ENCODE measurements at regions not wholly inside any gene's neighbourhood (a gene's known extent, or its start where the extent isn't known, plus 50 kb on each side); places are given as distances from the start of the nearest gene placed in this dataset.

DNA sequence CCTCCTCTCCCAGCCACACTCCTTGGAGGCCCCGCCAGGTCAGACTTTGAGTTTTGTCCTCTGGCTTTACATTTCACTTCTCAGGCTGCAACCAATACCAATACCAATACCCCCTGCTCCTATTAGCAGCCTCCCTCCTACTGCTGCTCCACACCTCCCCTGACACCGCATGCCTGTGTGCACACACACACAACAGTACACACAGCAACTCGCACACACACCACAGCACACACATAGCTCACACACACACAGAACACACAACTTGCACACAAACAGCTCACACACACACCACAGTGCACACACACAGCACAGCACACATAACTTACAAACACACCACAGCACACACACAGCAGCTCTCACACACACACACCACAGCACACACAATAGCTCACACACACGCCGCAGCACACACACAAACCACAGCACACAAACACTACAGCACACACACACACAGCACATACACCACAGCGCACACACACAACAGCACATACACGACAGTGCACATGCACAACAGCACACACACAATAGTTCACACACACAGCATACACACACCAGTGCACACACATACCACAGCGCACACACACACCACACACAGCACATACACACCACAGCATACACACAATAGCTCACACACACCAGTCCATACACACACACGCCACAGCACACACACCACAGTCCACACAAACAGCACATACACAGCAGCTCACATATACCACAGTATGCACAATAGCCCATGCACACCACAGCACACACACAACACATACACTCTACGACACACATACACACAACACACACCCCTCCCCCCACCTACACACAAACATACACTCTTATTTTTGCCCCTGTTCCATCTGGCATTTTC, 204.7 kb downstream of the UACA start:
- Mint-ChIP-seq H3K4me3 (ENCODE audit: low read depth) (no peak overlapping the region), H3K27me3 (ENCODE audit: low read depth) (peaks cover 19% of the 10 kb centered on the region), H3K36me3 (ENCODE audit: low read depth) (no peaks in the 10 kb centered on the region), H3K9me3 (no peaks in the 10 kb centered on the region), H3K27ac (no peak overlapping the region), H3K4me1 (ENCODE audit: low read depth) (peaks cover 9% of the 10 kb centered on the region)
- DNase-seq (ENCODE audit: low spot score) = no peak
- intact Hi-C loops (cut with micrococcal nuclease) = loop anchor here (1.0 kb wide), 1 partner anchor 114 kb away; no protein-coding TSS in a partner anchor

DNA sequence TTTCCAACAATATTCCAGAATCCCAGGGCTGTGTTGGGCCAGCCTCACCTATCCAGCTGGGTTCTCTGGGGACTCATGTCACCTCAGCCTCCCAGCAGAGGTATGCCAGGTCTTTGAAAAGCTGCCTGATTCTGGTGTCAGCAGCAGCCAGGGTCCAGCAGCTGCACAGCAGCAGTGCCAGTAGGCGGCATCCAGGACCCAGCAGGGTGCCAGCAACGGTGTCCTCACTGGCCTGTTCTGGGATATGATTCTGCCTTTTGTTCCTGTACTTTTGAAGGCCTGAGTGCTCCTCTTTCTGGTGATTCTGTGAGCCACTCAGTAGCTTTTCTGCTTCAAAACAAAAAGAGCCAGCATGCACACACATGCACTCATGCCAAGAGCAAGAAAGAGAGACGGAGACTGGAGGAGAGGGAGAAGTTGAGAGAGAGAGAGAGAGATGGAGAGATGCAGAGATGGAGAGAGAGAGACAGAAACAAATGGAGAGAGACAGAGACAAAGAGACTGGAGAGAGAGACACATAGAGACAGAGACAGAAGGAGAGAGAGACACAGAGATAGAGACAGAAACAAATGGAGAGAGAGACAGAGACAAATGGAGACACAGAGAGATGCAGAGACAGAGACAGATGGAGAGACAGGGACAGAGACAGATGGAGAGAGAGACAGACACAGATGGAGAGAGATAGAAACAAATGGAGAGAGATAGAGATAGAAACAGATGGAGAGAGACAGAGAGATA, 205.7 kb downstream of the UACA start:
- H3K9me3 Mint-ChIP-seq = no peaks in the 10 kb centered on the region
- H3K27me3 Mint-ChIP-seq (ENCODE audit: low read depth) = peaks cover 12% of the 10 kb centered on the region
- intact Hi-C loops (cut with micrococcal nuclease) = no loop called here
- peaks cover 9% of the 10 kb centered on the region for H3K4me1 Mint-ChIP-seq (ENCODE audit: low read depth)
- no peaks in the 10 kb centered on the region for H3K36me3 Mint-ChIP-seq (ENCODE audit: low read depth)
- H3K4me3 Mint-ChIP-seq (ENCODE audit: low read depth) = no peak overlapping the region
- no peak for DNase-seq (ENCODE audit: low spot score)
- H3K27ac Mint-ChIP-seq = no peak overlapping the region

DNA sequence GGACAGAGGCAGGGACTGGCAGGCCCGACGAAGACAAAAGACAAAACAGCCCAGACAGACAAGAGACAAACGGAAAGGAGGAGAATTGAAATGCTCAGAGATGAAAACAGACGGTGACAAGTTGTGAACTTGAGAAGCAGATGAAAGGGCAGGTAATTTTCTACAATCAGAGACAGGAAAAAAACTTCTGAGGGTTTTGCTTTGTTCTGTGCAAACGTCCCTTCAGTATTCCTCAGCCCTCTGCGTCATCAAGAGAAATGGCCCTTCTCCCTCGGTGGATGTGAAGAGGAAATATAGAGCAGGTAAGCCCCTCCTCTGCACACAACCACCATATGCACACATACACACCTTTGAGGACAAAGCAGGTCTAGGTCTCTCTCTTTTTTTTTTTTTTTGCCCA, 206.6 kb downstream of the UACA start:
- Mint-ChIP-seq H3K9me3 (no peaks in the 10 kb centered on the region), H3K4me1 (ENCODE audit: low read depth) (peaks cover 9% of the 10 kb centered on the region), H3K27me3 (ENCODE audit: low read depth) (peaks cover 11% of the 10 kb centered on the region), H3K27ac (no peak overlapping the region), H3K4me3 (ENCODE audit: low read depth) (no peak overlapping the region), H3K36me3 (ENCODE audit: low read depth) (no peaks in the 10 kb centered on the region)
- no peak for DNase-seq (ENCODE audit: low spot score)
- intact Hi-C loops (cut with micrococcal nuclease) = no loop called here

DNA sequence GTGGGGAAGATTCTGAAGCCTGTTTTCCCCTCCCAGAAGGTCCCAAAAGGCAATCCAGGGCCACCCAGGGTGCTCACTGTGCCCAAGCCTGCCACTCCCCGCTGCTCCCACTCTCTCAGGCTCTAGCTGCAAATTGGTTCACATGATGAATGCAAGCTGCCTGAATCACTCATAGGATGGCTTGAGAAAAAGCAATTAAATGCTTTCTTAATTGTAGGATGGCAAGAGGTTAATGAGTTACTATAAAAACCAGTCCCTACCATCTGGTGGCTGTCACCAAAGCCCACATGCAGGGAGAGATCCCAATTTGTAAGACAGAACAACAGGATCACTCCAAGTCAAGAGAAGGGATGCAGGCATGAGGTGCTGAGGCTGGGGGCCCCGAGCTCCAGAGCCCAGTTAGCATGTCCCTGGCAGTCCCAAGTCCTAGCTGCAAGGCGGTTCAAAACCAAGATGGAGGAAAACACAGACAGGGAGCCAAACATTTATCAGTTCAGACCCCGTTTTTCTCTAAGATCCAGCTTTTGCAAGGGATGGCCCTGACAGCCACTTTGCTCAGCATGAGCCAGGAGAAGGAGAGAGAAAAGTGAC, 207.1 kb downstream of the UACA start:
- H3K4me3 Mint-ChIP-seq (ENCODE audit: low read depth) = no peak overlapping the region
- H3K27ac Mint-ChIP-seq = no peak overlapping the region
- intact Hi-C loops (cut with micrococcal nuclease) = no loop called here

DNA sequence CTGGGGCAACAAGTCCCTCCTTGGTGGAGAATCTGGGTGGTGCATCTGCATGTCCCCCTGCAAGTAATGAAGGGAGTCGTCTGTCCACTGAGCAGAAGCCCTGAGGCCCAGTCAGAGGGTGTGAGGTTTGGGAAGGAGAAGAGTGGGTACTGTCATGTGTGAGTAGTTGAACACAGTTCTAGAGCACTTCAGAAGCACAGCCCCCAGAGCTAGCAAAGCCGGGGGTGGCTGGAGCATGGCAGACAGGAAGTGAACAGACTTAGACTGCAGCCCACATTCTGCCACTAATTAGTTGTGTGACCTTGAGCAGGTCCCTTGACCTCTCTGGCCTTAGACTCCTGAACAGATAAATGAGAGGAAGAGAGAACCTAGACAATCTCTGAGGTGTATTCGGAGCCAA, 207.6 kb downstream of the UACA start:
- intact Hi-C loops (cut with micrococcal nuclease) = no loop called here
- H3K4me3 Mint-ChIP-seq (ENCODE audit: low read depth) = no peak overlapping the region
- peaks cover 9% of the 10 kb centered on the region for H3K27me3 Mint-ChIP-seq (ENCODE audit: low read depth)
- H3K36me3 Mint-ChIP-seq (ENCODE audit: low read depth) = no peaks in the 10 kb centered on the region
- no peak overlapping the region for H3K27ac Mint-ChIP-seq
- DNase-seq (ENCODE audit: low spot score) = no peak
- no peaks in the 10 kb centered on the region for H3K9me3 Mint-ChIP-seq
- peaks cover 9% of the 10 kb centered on the region for H3K4me1 Mint-ChIP-seq (ENCODE audit: low read depth)

More for the DNA sequence above, 207.1 kb downstream of the UACA start:
- Mint-ChIP-seq H3K9me3 (no peaks in the 10 kb centered on the region), H3K27me3 (ENCODE audit: low read depth) (peaks cover 11% of the 10 kb centered on the region), H3K36me3 (ENCODE audit: low read depth) (no peaks in the 10 kb centered on the region), H3K4me1 (ENCODE audit: low read depth) (peaks cover 9% of the 10 kb centered on the region)
- no peak for DNase-seq (ENCODE audit: low spot score)

DNA sequence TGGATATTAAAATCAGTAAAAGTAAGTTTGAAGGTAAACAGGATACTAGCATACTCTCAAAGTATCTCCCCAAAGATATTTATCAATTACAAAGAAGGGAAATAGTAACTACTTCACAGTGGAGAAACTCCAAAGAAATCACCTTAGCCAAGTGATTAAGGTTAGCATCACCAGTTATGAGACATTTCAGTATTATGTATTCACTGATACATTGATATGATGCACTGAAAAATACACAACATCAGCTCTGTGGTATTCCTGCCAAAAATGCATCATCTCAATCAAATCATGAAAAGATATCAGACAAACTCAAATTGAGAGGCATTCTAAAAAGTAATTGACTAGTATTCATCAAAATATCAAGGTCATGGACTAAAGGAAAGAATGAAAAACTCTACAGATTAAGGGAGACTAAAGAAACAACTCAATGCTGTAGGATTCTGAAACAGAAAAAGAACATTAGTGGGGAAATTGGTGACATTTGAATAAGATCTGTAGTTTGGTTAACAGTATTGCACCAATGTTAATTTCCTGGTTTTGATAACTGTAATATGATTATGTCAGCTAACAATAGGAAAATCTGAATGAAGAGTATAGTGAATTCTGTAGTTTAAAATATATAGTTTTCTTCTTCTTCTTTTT, 215.4 kb downstream of the UACA start:
- H3K4me1 Mint-ChIP-seq (ENCODE audit: low read depth) = peaks cover 31% of the 10 kb centered on the region
- intact Hi-C loops (cut with micrococcal nuclease) = loop anchor here (1.0 to 5.0 kb wide), 5 partner anchors 41 to 1226 kb away; no protein-coding TSS in a partner anchor
- H3K27ac Mint-ChIP-seq = peak overlapping the region; percentile 64
- peaks cover 10% of the 10 kb centered on the region for H3K27me3 Mint-ChIP-seq (ENCODE audit: low read depth)
- no peaks in the 10 kb centered on the region for H3K9me3 Mint-ChIP-seq
- DNase-seq (ENCODE audit: low spot score) = no peak
- no peak overlapping the region for H3K4me3 Mint-ChIP-seq (ENCODE audit: low read depth)
- no peaks in the 10 kb centered on the region for H3K36me3 Mint-ChIP-seq (ENCODE audit: low read depth)

DNA sequence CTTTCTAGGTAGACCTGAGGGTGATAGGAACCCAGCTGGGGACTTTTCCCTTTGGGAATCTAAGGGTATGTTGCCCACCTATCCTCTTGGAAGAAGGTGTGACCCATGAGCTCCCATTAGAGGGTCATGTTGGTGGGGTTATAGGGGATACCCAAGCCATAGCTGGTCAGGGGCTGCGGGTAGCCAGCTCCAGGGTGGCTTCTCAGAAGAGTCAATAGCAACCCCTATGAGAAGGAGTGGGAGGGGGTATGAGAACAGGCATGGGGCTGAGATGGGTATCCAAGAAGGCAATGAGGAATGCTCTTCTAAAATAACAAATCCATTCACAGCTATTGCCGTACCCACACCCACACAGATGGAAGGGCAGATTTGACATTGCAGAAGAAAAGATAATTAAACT, 217.8 kb downstream of the UACA start:
- H3K9me3 Mint-ChIP-seq = no peaks in the 10 kb centered on the region
- H3K4me1 Mint-ChIP-seq (ENCODE audit: low read depth) = peaks cover 31% of the 10 kb centered on the region
- DNase-seq (ENCODE audit: low spot score) = no peak
- no peak overlapping the region for H3K4me3 Mint-ChIP-seq (ENCODE audit: low read depth)
- H3K36me3 Mint-ChIP-seq (ENCODE audit: low read depth) = no peaks in the 10 kb centered on the region
- H3K27me3 Mint-ChIP-seq (ENCODE audit: low read depth) = peaks cover 12% of the 10 kb centered on the region
- intact Hi-C loops (cut with micrococcal nuclease) = loop anchor here (5.0 kb wide), 3 partner anchors 38 to 1223 kb away; no protein-coding TSS in a partner anchor
- H3K27ac Mint-ChIP-seq = no peak overlapping the region

DNA sequence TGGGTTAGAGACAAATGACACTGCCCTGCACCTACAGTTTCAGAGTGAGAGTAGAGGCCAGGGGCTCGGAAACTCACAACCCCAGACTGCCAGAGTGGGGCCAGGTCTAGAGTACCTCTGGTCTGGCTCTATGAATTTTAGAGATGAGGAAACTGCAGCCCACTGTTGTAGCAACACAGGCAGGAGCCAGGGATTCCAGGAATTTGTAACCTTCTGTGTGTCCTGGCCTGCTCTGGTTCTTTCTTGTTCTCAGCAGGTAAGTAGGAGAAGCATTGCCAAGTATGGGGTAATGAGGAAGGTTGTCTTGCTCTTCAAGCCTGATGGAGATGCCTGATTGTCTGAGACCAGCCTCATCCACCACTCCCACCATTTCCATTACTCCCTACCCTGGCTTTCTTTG, 221.8 kb downstream of the UACA start:
- Mint-ChIP-seq H3K27me3 (ENCODE audit: low read depth) (peaks cover 25% of the 10 kb centered on the region), H3K27ac (no peak overlapping the region), H3K4me3 (ENCODE audit: low read depth) (no peak overlapping the region), H3K9me3 (no peaks in the 10 kb centered on the region), H3K4me1 (ENCODE audit: low read depth) (peaks cover 14% of the 10 kb centered on the region), H3K36me3 (ENCODE audit: low read depth) (no peaks in the 10 kb centered on the region)
- no peak for DNase-seq (ENCODE audit: low spot score)
- intact Hi-C loops (cut with micrococcal nuclease) = no loop called here

DNA sequence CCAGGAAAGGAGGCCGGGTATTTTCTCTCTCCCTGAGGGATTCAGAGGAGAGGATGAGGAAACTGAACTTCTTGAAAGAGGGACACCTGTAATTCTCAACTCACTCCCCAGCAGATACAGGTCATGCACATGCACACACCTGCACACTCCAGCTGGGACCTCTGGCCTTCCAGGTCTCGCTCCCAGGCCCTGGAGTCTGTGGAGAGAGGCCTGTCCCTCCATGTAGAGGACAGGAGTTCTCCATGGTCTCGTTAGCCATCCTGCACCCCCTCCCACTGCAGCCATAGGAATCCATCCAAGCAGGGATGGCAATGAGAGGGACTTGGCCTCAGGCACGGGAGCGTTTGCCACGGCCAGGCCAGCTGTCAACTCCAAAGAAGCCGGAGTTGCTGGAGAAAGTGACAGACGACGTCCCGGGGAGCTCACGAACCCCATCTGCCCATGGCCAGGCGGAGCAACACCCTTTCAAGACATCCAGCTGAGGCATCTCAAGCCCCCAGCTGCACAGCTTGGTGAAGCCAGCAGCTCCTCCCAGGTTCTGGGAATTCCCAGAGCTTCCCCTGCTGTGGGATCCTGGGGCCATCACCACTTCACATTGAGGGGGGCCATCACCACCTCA, 223.3 kb downstream of the UACA start:
- intact Hi-C loops (cut with micrococcal nuclease) = no loop called here
- peaks cover 16% of the 10 kb centered on the region for H3K4me1 Mint-ChIP-seq (ENCODE audit: low read depth)
- no peak for DNase-seq (ENCODE audit: low spot score)

DNA sequence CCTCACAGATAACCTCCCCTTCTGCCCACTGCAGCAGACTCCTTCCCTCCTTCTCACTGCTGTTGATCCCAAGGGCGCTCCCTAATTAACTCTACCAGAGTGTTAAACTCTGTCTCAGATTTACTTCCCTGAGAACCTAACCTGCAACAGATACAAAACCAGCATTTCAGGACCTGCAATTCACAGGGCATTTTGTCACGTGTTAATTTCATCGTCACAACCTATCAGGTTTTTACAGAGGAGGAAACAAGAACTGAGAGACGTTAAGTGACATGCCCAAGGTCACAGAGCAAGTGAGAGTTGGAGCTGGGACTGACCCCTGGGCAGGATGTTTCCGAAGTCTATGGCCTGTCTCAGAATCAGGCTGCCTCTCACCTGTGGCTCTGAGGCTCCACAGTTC, 223.9 kb downstream of the UACA start:
- Mint-ChIP-seq H3K4me1 (ENCODE audit: low read depth) (peaks cover 23% of the 10 kb centered on the region), H3K4me3 (ENCODE audit: low read depth) (no peak overlapping the region), H3K27me3 (ENCODE audit: low read depth) (peaks cover 26% of the 10 kb centered on the region), H3K9me3 (no peaks in the 10 kb centered on the region), H3K36me3 (ENCODE audit: low read depth) (no peaks in the 10 kb centered on the region), H3K27ac (no peak overlapping the region)
- no peak for DNase-seq (ENCODE audit: low spot score)
- intact Hi-C loops (cut with micrococcal nuclease) = no loop called here

More for the DNA sequence above, 223.3 kb downstream of the UACA start:
- H3K36me3 Mint-ChIP-seq (ENCODE audit: low read depth) = no peaks in the 10 kb centered on the region
- no peaks in the 10 kb centered on the region for H3K9me3 Mint-ChIP-seq
- H3K4me3 Mint-ChIP-seq (ENCODE audit: low read depth) = no peak overlapping the region
- no peak overlapping the region for H3K27ac Mint-ChIP-seq
- peaks cover 26% of the 10 kb centered on the region for H3K27me3 Mint-ChIP-seq (ENCODE audit: low read depth)

DNA sequence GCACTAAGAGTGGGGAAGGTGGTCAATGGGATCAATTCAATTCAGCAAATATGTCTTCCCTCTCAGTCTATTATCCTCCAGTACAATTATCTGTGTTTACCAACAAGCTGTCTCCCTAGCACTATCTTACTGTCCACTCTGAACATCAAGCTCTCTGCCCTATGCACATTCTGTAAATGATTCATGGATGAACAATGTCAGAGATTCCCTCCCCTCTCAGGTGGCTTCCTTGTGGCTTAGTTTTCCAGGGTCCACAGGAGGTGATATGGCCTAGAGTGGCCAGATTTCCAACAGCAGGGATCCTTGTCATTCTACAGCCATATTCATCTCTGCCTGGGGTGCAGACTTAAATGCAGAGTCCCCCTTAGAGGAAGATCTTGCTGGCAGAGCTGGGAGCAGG, 225.1 kb downstream of the UACA start:
- Mint-ChIP-seq H3K36me3 (ENCODE audit: low read depth) (no peaks in the 10 kb centered on the region), H3K9me3 (no peaks in the 10 kb centered on the region), H3K27me3 (ENCODE audit: low read depth) (peaks cover 28% of the 10 kb centered on the region), H3K4me3 (ENCODE audit: low read depth) (no peak overlapping the region), H3K27ac (no peak overlapping the region), H3K4me1 (ENCODE audit: low read depth) (peaks cover 30% of the 10 kb centered on the region)
- DNase-seq (ENCODE audit: low spot score) = no peak
- intact Hi-C loops (cut with micrococcal nuclease) = no loop called here

DNA sequence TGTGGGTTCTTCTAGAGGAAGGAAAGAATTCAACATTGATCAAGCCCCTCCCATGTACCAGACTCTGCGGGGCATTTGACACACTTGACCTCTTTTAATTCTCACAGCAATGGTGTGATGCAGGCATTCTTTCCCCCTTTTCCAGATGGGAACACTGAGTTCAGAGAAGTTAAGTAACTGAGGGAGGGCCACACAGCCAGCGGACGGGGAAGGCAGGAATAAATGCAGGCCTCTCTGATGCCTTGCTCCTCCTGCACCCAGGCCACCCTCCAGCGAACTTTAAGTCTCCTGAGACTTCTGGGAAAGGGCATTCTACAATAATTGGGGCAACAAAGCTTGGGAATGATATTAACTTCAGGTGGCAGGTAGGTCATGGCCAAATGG, 227.4 kb downstream of the UACA start:
- Mint-ChIP-seq H3K4me3 (ENCODE audit: low read depth) (peak overlapping the region; percentile 72), H3K36me3 (ENCODE audit: low read depth) (no peaks in the 10 kb centered on the region), H3K27ac (peak overlapping the region; percentile 73), H3K27me3 (ENCODE audit: low read depth) (peaks cover 23% of the 10 kb centered on the region), H3K4me1 (ENCODE audit: low read depth) (peaks cover 33% of the 10 kb centered on the region), H3K9me3 (no peaks in the 10 kb centered on the region)
- DNase-seq (ENCODE audit: low spot score) = no peak
- intact Hi-C loops (cut with micrococcal nuclease) = loop anchor here (2.0 kb wide), 1 partner anchor 43 kb away; no protein-coding TSS in a partner anchor

All from activated T-helper 2 cell treated with anti-CD3 and anti-CD28 coated beads, Interferon-gamma antibody, Interleukin-2, Interleukin-4, amounts not matched to agents 10 μg/mL and 5 μg/mL and 100 μg/mL, durations not matched to agents 14 hours and 24 hours and 36 hours (primary cell).